Epithelial cell of esophagus (primary cell): ENCODE measurements at regions not wholly inside any gene's neighbourhood (a gene's known extent, or its start where the extent isn't known, plus 50 kb on each side); places are given as distances from the start of the nearest gene placed in this dataset.

Source experiments
- DNase-seq: peaks from one replicate; pipeline ENCODE4 v3.0.0; 2010; ENCODE audit warnings: low read depth
- H3K4me3 ChIP-seq: 2 replicates; pipeline ENCODE4 v1.5.1; 2011; ENCODE audit warnings: mild to moderate bottlenecking, low read length, control low read depth
- TF ChIP-seq, protein P1 (sequence below): IDR thresholded peaks from 2 replicates; pipeline ENCODE4 v1.5.1; 2011; ENCODE audit warnings: low read depth, mild to moderate bottlenecking, low read length, control low read depth, inconsistent platforms; ENCODE audit not compliant: insufficient read depth; ENCODE audit errors: missing control alignments

GRCh38 chr7:113374955-113375354 is 256.6 kb upstream of the SMIM30 start:
- H3K4me3 ChIP-seq: no peak overlapping the region
- TF ChIP-seq, protein P1, sequence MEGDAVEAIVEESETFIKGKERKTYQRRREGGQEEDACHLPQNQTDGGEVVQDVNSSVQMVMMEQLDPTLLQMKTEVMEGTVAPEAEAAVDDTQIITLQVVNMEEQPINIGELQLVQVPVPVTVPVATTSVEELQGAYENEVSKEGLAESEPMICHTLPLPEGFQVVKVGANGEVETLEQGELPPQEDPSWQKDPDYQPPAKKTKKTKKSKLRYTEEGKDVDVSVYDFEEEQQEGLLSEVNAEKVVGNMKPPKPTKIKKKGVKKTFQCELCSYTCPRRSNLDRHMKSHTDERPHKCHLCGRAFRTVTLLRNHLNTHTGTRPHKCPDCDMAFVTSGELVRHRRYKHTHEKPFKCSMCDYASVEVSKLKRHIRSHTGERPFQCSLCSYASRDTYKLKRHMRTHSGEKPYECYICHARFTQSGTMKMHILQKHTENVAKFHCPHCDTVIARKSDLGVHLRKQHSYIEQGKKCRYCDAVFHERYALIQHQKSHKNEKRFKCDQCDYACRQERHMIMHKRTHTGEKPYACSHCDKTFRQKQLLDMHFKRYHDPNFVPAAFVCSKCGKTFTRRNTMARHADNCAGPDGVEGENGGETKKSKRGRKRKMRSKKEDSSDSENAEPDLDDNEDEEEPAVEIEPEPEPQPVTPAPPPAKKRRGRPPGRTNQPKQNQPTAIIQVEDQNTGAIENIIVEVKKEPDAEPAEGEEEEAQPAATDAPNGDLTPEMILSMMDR: no peak
- DNase-seq: no peak

- no peak for DNase-seq
- no peak overlapping the region for H3K4me3 ChIP-seq
- TF ChIP-seq, protein P1: no peak
Measured at GRCh38 chr7:113373863-113374262, 255.5 kb upstream of the SMIM30 start.

- TF ChIP-seq, protein P1: no peak
Measured at GRCh38 chr7:113371416-113372043, 253.2 kb upstream of the SMIM30 start.

DNA sequence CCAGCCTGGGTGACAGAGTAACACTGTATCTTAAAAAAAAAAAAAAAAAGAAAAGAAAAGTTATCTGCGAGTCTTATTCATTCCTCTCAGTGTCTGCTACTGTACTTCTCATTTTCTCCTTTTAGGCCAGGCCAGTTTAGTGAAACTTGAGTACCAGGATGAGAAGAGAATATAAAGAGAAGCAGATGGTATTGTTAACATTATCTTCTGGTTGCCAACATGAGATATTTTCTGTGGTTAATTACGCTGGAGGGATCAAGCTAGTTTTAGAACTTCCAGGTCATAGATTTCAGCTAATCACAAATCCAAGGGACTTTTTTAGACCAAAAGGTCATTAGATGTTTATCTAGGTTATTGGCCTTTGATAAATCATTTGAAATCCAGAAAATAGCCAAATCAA is 252.6 kb upstream of the SMIM30 start:
- TF ChIP-seq, protein P1: no peak
- no peak for DNase-seq
- H3K4me3 ChIP-seq: no peak overlapping the region

More at GRCh38 chr7:113371416-113372043, 253.2 kb upstream of the SMIM30 start:
- no peak for DNase-seq
- no peak overlapping the region for H3K4me3 ChIP-seq

- H3K4me3 ChIP-seq: no peak overlapping the region
- DNase-seq: no peak
- TF ChIP-seq, protein P1: no peak
Measured at GRCh38 chr7:113368256-113368655, 249.9 kb upstream of the SMIM30 start.

DNA sequence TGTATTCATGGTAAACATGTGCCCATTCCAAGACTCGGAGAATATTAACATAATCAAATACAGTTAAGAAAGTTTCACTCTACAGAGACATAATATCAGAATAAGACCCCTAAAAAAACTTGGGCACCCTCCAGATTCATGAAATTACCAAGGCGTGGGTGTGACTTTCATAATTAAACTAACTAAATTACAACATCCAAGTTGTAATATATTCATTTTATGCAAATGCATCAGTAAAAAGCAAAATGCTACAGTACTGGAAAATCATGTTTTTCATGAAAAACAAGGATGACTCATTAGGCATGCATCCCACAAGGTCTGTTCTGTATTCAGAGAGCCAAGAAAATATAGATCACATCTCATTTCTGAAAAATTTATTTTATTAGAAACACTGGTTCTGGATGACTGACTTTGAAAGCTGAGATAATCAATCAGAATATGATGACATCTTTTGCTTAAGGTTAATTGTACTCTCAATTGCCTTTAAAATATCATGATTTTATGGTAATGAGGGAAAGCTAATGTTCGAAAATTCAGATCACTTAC is 248.8 kb upstream of the SMIM30 start:
- no peak overlapping the region for H3K4me3 ChIP-seq
- peak; percentile 11 for DNase-seq
- TF ChIP-seq, protein P1: no peak

- H3K4me3 ChIP-seq: no peak overlapping the region
- no peak for DNase-seq
- TF ChIP-seq, protein P1: no peak
Measured at GRCh38 chr7:113366122-113366521, 247.8 kb upstream of the SMIM30 start.
